NCI-H774 (cell line): ENCODE measurements at regions not wholly inside any gene's neighbourhood (a gene's known extent, or its start where the extent isn't known, plus 50 kb on each side); places are given as distances from the start of the nearest gene placed in this dataset.

Experiments used
- DNase-seq: peaks from one replicate; lab custom pipeline; 2025; lab: John Stamatoyannopoulos, UW

- DNase-seq, result no peak
These were observed 193.3 kb downstream of the CD47 start for GRCh38 chr3:107897471-107898061.

- DNase-seq, result no peak
These were observed 195.8 kb downstream of the CD47 start for GRCh38 chr3:107894998-107895397.

- peak; percentile 1 for DNase-seq
These were observed 197.7 kb downstream of the CD47 start for GRCh38 chr3:107892955-107893624.

GRCh38 chr3:107884719-107885460 lies 205.9 kb downstream of the CD47 start:
- DNase-seq, result no peak

- DNase-seq, result no peak
These were observed 206.8 kb downstream of the CD47 start for GRCh38 chr3:107884028-107884427.

- no peak for DNase-seq
These were observed 207.9 kb downstream of the CD47 start for GRCh38 chr3:107882881-107883280.

GRCh38 chr3:107882261-107882660 lies 208.6 kb downstream of the CD47 start:
- no peak for DNase-seq

- DNase-seq, result no peak
These were observed 209.3 kb downstream of the CD47 start for GRCh38 chr3:107881509-107881908.

GRCh38 chr3:107880702-107881101 lies 210.1 kb downstream of the CD47 start:
- no peak for DNase-seq

- DNase-seq, result no peak
These were observed 212.9 kb downstream of the CD47 start for GRCh38 chr3:107877936-107878335.

GRCh38 chr3:107870943-107871638 lies 219.7 kb downstream of the CD47 start:
- no peak for DNase-seq

- no peak for DNase-seq
These were observed 220.7 kb downstream of the CD47 start for GRCh38 chr3:107870096-107870495.

GRCh38 chr3:107868449-107868848 lies 222.4 kb downstream of the CD47 start:
- no peak for DNase-seq

- no peak for DNase-seq
These were observed 228.9 kb downstream of the CD47 start for GRCh38 chr3:107861904-107862303.

GRCh38 chr3:107861422-107861821 lies 229.4 kb downstream of the CD47 start:
- no peak for DNase-seq
